Mesendoderm (in vitro differentiated cells): ENCODE measurements at regions not wholly inside any gene's neighbourhood (a gene's known extent, or its start where the extent isn't known, plus 50 kb on each side); places are given as distances from the start of the nearest gene placed in this dataset.

Experiments
- DNase-seq: peaks from one replicate; pipeline ENCODE4 v3.0.0; 2013
- H2AK5ac ChIP-seq: 2 replicates; pipeline ENCODE4 v1.6.1; 2013; ENCODE audit warnings: low read length, inconsistent platforms
- H2BK120ac ChIP-seq: 2 replicates; pipeline ENCODE4 v1.6.1; 2013; ENCODE audit warnings: low read depth, mild to moderate bottlenecking, low read length, moderate library complexity, mixed read lengths
- H2BK15ac ChIP-seq: replicated peaks from 2 replicates; pipeline ENCODE4 v1.6.1; 2013; ENCODE audit warnings: low read depth, mild to moderate bottlenecking, moderate library complexity
- H2BK5ac ChIP-seq: 2 replicates; pipeline ENCODE4 v1.6.1; 2013; ENCODE audit warnings: low read length, inconsistent platforms
- H3K18ac ChIP-seq: 2 replicates; pipeline ENCODE4 v1.6.1; 2013; ENCODE audit warnings: mild to moderate bottlenecking, low read length, mixed read lengths
- H3K23ac ChIP-seq: one replicate; pipeline ENCODE4 v1.6.1; 2013; ENCODE audit warnings: low read length
- H3K27ac ChIP-seq: 2 replicates; pipeline ENCODE4 v1.5.1; 2013; ENCODE audit warnings: low read depth, mild to moderate bottlenecking, inconsistent platforms, low read length, moderate library complexity
- H3K27me3 ChIP-seq: 2 replicates; pipeline ENCODE4 v1.6.1; 2013; ENCODE audit warnings: low read length, control low read depth, mild to moderate bottlenecking, inconsistent platforms; ENCODE audit not compliant: insufficient read depth, poor library complexity
- H3K36me3 ChIP-seq: 2 replicates; pipeline ENCODE4 v1.6.1; 2013; ENCODE audit warnings: low read length, inconsistent platforms; ENCODE audit not compliant: control insufficient read depth, insufficient read depth
- H3K4ac ChIP-seq: one replicate; pipeline ENCODE4 v1.6.1; 2013; ENCODE audit warnings: low read depth, mild to moderate bottlenecking, low read length, moderate library complexity
- H3K4me1 ChIP-seq: 2 replicates; pipeline ENCODE4 v1.6.1; 2013; ENCODE audit warnings: low read depth, low read length, inconsistent platforms; ENCODE audit not compliant: control insufficient read depth
- H3K4me2 ChIP-seq: 2 replicates; pipeline ENCODE4 v1.6.1; 2013; ENCODE audit warnings: low read length
- H3K4me3 ChIP-seq: 2 replicates; pipeline ENCODE4 v1.5.1; 2013; ENCODE audit warnings: mild to moderate bottlenecking, low read length
- H3K56ac ChIP-seq: one replicate; pipeline ENCODE4 v1.6.1; 2013; ENCODE audit warnings: low read length
- H3K79me1 ChIP-seq: 2 replicates; pipeline ENCODE4 v1.6.1; 2013; ENCODE audit warnings: low read length, inconsistent platforms
- H3K79me2 ChIP-seq: 2 replicates; pipeline ENCODE4 v1.6.1; 2013; ENCODE audit warnings: mild to moderate bottlenecking, low read length; ENCODE audit not compliant: control insufficient read depth, insufficient read depth
- H3K9ac ChIP-seq: 2 replicates; pipeline ENCODE4 v1.6.1; 2013; ENCODE audit warnings: low read length, inconsistent platforms
- H4K5ac ChIP-seq: one replicate; pipeline ENCODE4 v1.6.1; 2013; ENCODE audit warnings: low read length
- H4K8ac ChIP-seq: one replicate; pipeline ENCODE4 v1.6.1; 2013; ENCODE audit warnings: low read depth, mild to moderate bottlenecking, control low read depth, low read length, moderate library complexity
- WGBS: extraction: QIAGEN DNeasy Blood & Tissue Kit; methylation state at CpG from one replicate; pipeline ENCODE4 v1.1.7; 2013; ENCODE audit warnings: low lambda C conversion rate, missing lambda C conversion rate; ENCODE audit not compliant: insufficient coverage; ENCODE audit errors: extremely low coverage; 5-methylcytosine and 5-hydroxymethylcytosine counted together

DNA sequence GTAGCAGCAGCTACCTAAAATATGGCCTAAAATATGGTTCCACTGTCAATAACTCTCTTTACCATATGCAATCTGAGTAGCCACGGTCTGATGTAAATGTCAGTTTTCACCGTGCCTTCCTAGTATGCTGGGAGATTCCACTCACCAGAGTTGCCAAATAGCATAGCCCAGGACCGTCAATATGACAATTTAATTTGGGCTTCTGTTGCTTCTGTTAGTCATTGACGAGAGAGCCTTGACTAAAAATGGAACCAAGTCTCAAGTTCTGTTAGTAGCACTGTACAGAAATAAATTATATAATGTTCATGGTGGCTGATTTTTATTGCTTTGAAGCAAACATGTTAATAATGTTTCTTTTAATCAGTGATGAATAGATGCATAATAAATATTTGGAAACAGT lies 348.4 kb downstream of the BCAT1 start:
- WGBS: no CpG with 5 or more reads among the region's 4 CpGs
- H3K4me2 ChIP-seq: no peak overlapping the region
- no peak overlapping the region for H3K56ac ChIP-seq
- no peak overlapping the region for H3K27ac ChIP-seq
- no peak overlapping the region for H4K8ac ChIP-seq
- no peaks in the 10 kb centered on the region for H3K79me1 ChIP-seq
- H3K36me3 ChIP-seq: no peaks in the 10 kb centered on the region
- H3K27me3 ChIP-seq: no peaks in the 10 kb centered on the region
- H3K18ac ChIP-seq: no peak overlapping the region
- H3K4me3 ChIP-seq: no peak overlapping the region
- DNase-seq: no peak
- H4K5ac ChIP-seq: no peak overlapping the region
- H3K23ac ChIP-seq: no peak overlapping the region
- H2BK120ac ChIP-seq: no peak overlapping the region
- H2AK5ac ChIP-seq: no peak overlapping the region
- no peak overlapping the region for H3K9ac ChIP-seq
- H2BK5ac ChIP-seq: no peak overlapping the region
- no peaks in the 10 kb centered on the region for H3K4me1 ChIP-seq
- H3K4ac ChIP-seq: no peak overlapping the region
- no peaks in the 10 kb centered on the region for H3K79me2 ChIP-seq
- H2BK15ac ChIP-seq: no peak overlapping the region

DNA sequence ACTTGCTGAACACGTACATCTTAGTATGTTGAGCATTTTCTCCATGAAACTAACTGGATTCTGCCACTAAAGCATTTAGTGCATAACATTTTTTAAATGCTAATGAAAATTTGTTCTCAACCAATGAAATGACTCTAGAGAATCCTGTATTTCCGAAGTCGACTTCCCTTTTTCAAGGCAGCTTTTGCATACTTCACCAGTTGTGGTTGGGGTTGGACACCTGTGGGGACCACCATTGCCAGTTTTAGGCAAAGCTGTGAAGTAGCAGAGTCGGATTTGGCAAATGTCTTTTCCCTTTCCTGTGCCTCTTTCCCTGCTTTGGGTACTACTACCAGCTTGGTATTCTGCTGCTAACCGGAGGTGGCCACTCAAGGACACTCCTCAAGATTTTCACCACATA lies 349.2 kb downstream of the BCAT1 start:
- no peaks in the 10 kb centered on the region for H3K79me2 ChIP-seq
- DNase-seq: no peak
- no peak overlapping the region for H4K5ac ChIP-seq
- H2BK15ac ChIP-seq: no peak overlapping the region
- no peak overlapping the region for H3K56ac ChIP-seq
- H3K9ac ChIP-seq: no peak overlapping the region
- no peak overlapping the region for H3K4me3 ChIP-seq
- no peak overlapping the region for H2BK5ac ChIP-seq
- no peak overlapping the region for H3K27ac ChIP-seq
- no peak overlapping the region for H2BK120ac ChIP-seq
- no peak overlapping the region for H4K8ac ChIP-seq
- no peaks in the 10 kb centered on the region for H3K4me1 ChIP-seq
- no peak overlapping the region for H3K18ac ChIP-seq
- no peaks in the 10 kb centered on the region for H3K27me3 ChIP-seq
- H3K36me3 ChIP-seq: no peaks in the 10 kb centered on the region
- H2AK5ac ChIP-seq: no peak overlapping the region
- H3K79me1 ChIP-seq: no peaks in the 10 kb centered on the region
- WGBS: no CpG with 5 or more reads among the region's 5 CpGs
- no peak overlapping the region for H3K23ac ChIP-seq
- H3K4ac ChIP-seq: no peak overlapping the region
- H3K4me2 ChIP-seq: no peak overlapping the region

DNA sequence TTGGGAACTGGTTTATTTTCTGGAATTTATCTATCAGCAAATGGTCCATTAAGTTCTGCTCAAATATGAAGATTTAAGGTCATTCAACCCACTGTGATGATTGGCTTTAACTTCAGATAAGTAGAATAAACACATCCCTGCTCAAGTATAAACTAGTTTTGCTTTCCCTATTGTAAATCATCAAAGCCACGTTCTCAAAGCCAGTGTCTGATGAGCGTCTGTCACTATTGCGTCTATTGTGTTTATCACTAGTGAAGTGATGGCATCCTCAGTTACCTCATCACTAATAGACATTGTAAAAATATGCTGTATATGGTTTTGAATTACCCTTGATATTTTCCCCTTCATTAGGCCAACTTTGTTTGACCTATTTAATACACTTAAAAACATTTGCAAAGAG lies 351.3 kb downstream of the BCAT1 start:
- H3K79me1 ChIP-seq: no peaks in the 10 kb centered on the region
- H2BK15ac ChIP-seq: no peak overlapping the region
- DNase-seq: no peak
- H2BK120ac ChIP-seq: no peak overlapping the region
- H4K5ac ChIP-seq: no peak overlapping the region
- H3K4me1 ChIP-seq: no peaks in the 10 kb centered on the region
- no peaks in the 10 kb centered on the region for H3K79me2 ChIP-seq
- H3K27me3 ChIP-seq: no peaks in the 10 kb centered on the region
- no peak overlapping the region for H2BK5ac ChIP-seq
- H3K4me3 ChIP-seq: no peak overlapping the region
- no peaks in the 10 kb centered on the region for H3K36me3 ChIP-seq
- no peak overlapping the region for H3K18ac ChIP-seq
- no peak overlapping the region for H3K23ac ChIP-seq
- no peak overlapping the region for H3K4me2 ChIP-seq
- no peak overlapping the region for H3K27ac ChIP-seq
- no peak overlapping the region for H2AK5ac ChIP-seq
- no peak overlapping the region for H3K4ac ChIP-seq
- H3K9ac ChIP-seq: no peak overlapping the region
- no peak overlapping the region for H4K8ac ChIP-seq
- H3K56ac ChIP-seq: no peak overlapping the region
- WGBS: no CpG with 5 or more reads among the region's 3 CpGs

DNA sequence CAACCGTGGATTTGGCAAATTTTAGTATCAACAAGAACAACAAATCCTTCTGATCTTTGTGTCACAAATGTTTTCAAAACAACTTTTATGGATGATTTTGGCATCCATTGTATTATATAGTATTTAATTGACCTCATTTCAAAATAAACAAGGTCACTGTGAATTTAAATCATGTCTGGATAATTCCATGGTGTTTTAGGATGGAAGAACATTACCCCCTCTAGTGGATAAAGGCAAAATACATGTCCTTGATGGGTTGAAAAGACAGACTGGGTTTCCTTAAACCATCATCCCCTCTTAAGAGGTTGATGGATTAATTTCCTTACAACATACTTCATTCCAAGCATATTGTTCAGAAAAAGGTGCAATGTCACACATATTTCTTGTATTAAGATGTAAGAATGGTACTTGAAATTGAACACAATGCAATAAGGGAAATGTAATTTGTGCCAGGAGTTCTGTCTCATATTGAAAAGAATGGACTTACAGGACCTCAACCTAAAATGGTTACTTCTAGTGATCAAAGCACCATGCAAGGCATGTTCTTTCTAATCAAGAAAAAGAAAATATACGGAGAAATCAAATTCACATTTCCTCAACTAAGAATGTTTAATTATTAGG lies 352.0 kb downstream of the BCAT1 start:
- Histone ChIP-seq H3K56ac (no peak overlapping the region), H3K4ac (no peak overlapping the region), H3K9ac (no peak overlapping the region), H3K27ac (no peak overlapping the region), H4K8ac (no peak overlapping the region), H2BK5ac (no peak overlapping the region), H4K5ac (no peak overlapping the region), H3K27me3 (no peaks in the 10 kb centered on the region), H3K4me3 (no peak overlapping the region), H2BK120ac (no peak overlapping the region), H3K36me3 (no peaks in the 10 kb centered on the region), H3K79me1 (no peaks in the 10 kb centered on the region), H2BK15ac (no peak overlapping the region), H3K18ac (no peak overlapping the region), H3K23ac (no peak overlapping the region), H3K79me2 (no peaks in the 10 kb centered on the region), H3K4me2 (no peak overlapping the region), H3K4me1 (no peaks in the 10 kb centered on the region), H2AK5ac (no peak overlapping the region)
- 100% methylated on average over 1 of the region's 2 CpGs for WGBS
- DNase-seq: peak; percentile 61

DNA sequence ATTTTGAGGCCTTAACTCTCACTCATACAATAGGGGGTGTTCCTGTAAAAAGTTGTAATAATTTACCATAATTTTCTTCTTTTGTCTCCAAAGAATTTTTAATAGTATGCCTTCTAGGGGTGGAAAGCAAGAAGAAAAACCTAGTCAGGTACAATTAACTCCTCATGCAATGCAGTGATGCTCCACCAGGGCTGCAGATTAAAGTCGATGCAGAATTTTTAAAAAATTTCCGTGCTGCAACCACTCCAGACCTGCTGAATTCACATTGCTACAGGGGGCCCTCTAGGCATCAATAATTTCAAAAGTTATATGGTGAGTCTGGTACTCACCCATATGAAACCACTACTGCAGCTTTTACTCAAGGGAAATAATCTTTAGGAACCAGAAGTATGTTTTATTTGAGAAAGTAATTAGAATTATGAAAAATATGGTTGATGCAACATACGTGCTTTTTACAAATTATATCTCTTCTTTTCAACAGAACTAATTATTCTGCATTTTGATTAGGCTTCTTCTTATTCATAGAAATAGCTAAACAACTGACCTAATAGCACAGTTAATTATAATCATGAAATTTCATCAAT lies 353.2 kb downstream of the BCAT1 start:
- H3K4me2 ChIP-seq: no peak overlapping the region
- no peak overlapping the region for H3K9ac ChIP-seq
- no peak overlapping the region for H3K27ac ChIP-seq
- no peaks in the 10 kb centered on the region for H3K36me3 ChIP-seq
- no peak overlapping the region for H3K23ac ChIP-seq
- H2BK120ac ChIP-seq: no peak overlapping the region
- no peaks in the 10 kb centered on the region for H3K4me1 ChIP-seq
- no peaks in the 10 kb centered on the region for H3K27me3 ChIP-seq
- no peak overlapping the region for H2BK15ac ChIP-seq
- no peaks in the 10 kb centered on the region for H3K79me1 ChIP-seq
- WGBS: no CpG with 5 or more reads among the region's 3 CpGs
- no peak overlapping the region for H3K18ac ChIP-seq
- no peak overlapping the region for H4K8ac ChIP-seq
- DNase-seq: peak; percentile 45
- H3K4ac ChIP-seq: no peak overlapping the region
- no peaks in the 10 kb centered on the region for H3K79me2 ChIP-seq
- H3K4me3 ChIP-seq: no peak overlapping the region
- no peak overlapping the region for H4K5ac ChIP-seq
- H2BK5ac ChIP-seq: no peak overlapping the region
- H3K56ac ChIP-seq: no peak overlapping the region
- no peak overlapping the region for H2AK5ac ChIP-seq
